HEK293 (cell line): ENCODE measurements at regions not wholly inside any gene's neighbourhood (a gene's known extent, or its start where the extent isn't known, plus 50 kb on each side); places are given as distances from the start of the nearest gene placed in this dataset.

Experiments
- CTCF ChIA-PET: fragments of 350-600 bp; formaldehyde crosslinking; extraction: SDS; loops from one replicate; lab custom pipeline; 2021; ENCODE audit warnings: antibody characterized with exemption; lab: Yijun Ruan, JAX
- POLR2A ChIA-PET: fragments of 300-600 bp; formaldehyde crosslinking; extraction: SDS; loops from one replicate; lab custom pipeline; 2020; ENCODE audit warnings: antibody characterized with exemption, inconsistent platforms; lab: Yijun Ruan, JAX
- H3K27ac ChIP-seq: fragments of 200-500 bp; sonication (Bioruptor generic); 2 replicates; pipeline ENCODE4 v1.5.1; 2014; ENCODE audit warnings: low read depth, low read length, control low read depth, inconsistent platforms; ENCODE audit errors: extremely low read depth
- H3K36me3 ChIP-seq, 2 experiments: fragments of 200-500 bp in 1 of 2; sonication (Bioruptor generic) in 1 of 2; 1 replicate in 1 of 2; 2 replicates in 1 of 2; pipeline ENCODE4 v1.5.1; 2014 to 2017; ENCODE audit warnings: inconsistent platforms in 2 of 2, low read length in 2 of 2; ENCODE audit not compliant: control insufficient read depth in 2 of 2, insufficient read depth in 1 of 2
- H3K4me1 ChIP-seq: fragments of 200-500 bp; sonication (Bioruptor generic); 2 replicates; pipeline ENCODE4 v1.5.1; 2014; ENCODE audit warnings: mild to moderate bottlenecking, low read length, inconsistent platforms; ENCODE audit not compliant: control insufficient read depth, insufficient read depth
- H3K4me3 ChIP-seq: 2 replicates; pipeline ENCODE4 v1.5.1; 2011; ENCODE audit warnings: low read depth, mild to moderate bottlenecking, control low read depth, low read length, moderate library complexity
- H3K9me3 ChIP-seq: fragments of 200-500 bp; sonication (Bioruptor generic); 2 replicates; pipeline ENCODE4 v1.5.1; 2014; ENCODE audit warnings: low read depth, low read length, inconsistent platforms; ENCODE audit not compliant: control insufficient read depth, insufficient read depth
- HOXC10 ChIP-seq: sonication (generic); formaldehyde crosslinking; IDR thresholded peaks from 2 replicates; pipeline ENCODE4 v1.8.1; 2023; ENCODE audit warnings: mild to moderate bottlenecking, missing genetic modification reagents
- KLF16 ChIP-seq: fragments of 450-650 bp; formaldehyde crosslinking; IDR thresholded peaks from 2 replicates; pipeline ENCODE4 v1.5.1; 2017; ENCODE audit warnings: missing biosample characterization, missing genetic modification characterization
- KLF8 ChIP-seq: fragments of 450-650 bp; formaldehyde crosslinking; IDR thresholded peaks from 2 replicates; pipeline ENCODE4 v1.5.1; 2016; ENCODE audit warnings: missing biosample characterization, missing genetic modification characterization
- MEIS1 ChIP-seq: sonication (generic); formaldehyde crosslinking; IDR thresholded peaks from 2 replicates; pipeline ENCODE4 v1.8.1; 2022; ENCODE audit warnings: missing genetic modification reagents, mild to moderate bottlenecking, borderline replicate concordance
- MZF1 ChIP-seq: fragments of 450-650 bp; formaldehyde crosslinking; IDR thresholded peaks from 2 replicates; pipeline ENCODE4 v1.5.1; 2017; ENCODE audit warnings: missing biosample characterization, missing genetic modification characterization, borderline replicate concordance
- PATZ1 ChIP-seq: fragments of 450-650 bp; formaldehyde crosslinking; IDR thresholded peaks from 2 replicates; pipeline ENCODE4 v1.5.1; 2016; ENCODE audit warnings: missing biosample characterization, missing genetic modification characterization
- PRDM6 ChIP-seq: fragments of 450-650 bp; formaldehyde crosslinking; IDR thresholded peaks from 2 replicates; pipeline ENCODE4 v1.5.1; 2017; ENCODE audit warnings: missing biosample characterization, missing genetic modification characterization
- SALL2 ChIP-seq: fragments of 450-650 bp; formaldehyde crosslinking; IDR thresholded peaks from 2 replicates; pipeline ENCODE4 v1.5.0; 2017; ENCODE audit warnings: missing biosample characterization, mild to moderate bottlenecking, missing genetic modification characterization, borderline replicate concordance
- SCRT1 ChIP-seq: fragments of 450-650 bp; formaldehyde crosslinking; IDR thresholded peaks from 2 replicates; pipeline ENCODE4 v1.5.1; 2016; ENCODE audit warnings: missing biosample characterization, missing genetic modification characterization, borderline replicate concordance
- YY2 ChIP-seq: fragments of 450-650 bp; formaldehyde crosslinking; IDR thresholded peaks from 2 replicates; pipeline ENCODE4 v1.5.1; 2016; ENCODE audit warnings: missing biosample characterization, missing genetic modification characterization
- ZBTB49 ChIP-seq: fragments of 450-650 bp; formaldehyde crosslinking; IDR thresholded peaks from 2 replicates; pipeline ENCODE4 v1.5.1; 2016; ENCODE audit warnings: missing biosample characterization, missing genetic modification characterization, low read depth
- ZFHX2 ChIP-seq: fragments of 450-650 bp; formaldehyde crosslinking; conservative IDR thresholded peaks from 2 replicates; pipeline ENCODE4 v1.5.1; 2016; ENCODE audit warnings: missing biosample characterization, missing genetic modification characterization
- ZFP69B ChIP-seq: fragments of 450-650 bp; formaldehyde crosslinking; IDR thresholded peaks from 2 replicates; pipeline ENCODE4 v1.5.1; 2016; ENCODE audit warnings: missing biosample characterization, missing genetic modification characterization
- ZNF112 ChIP-seq: fragments of 450-650 bp; formaldehyde crosslinking; IDR thresholded peaks from 2 replicates; pipeline ENCODE4 v1.5.0; 2017; ENCODE audit warnings: missing biosample characterization, missing genetic modification characterization
- ZNF214 ChIP-seq: fragments of 450-650 bp; formaldehyde crosslinking; IDR thresholded peaks from 2 replicates; pipeline ENCODE4 v1.5.1; 2017; ENCODE audit warnings: missing biosample characterization, mild to moderate bottlenecking, missing genetic modification characterization, borderline replicate concordance
- ZNF311 ChIP-seq: fragments of 450-650 bp; formaldehyde crosslinking; IDR thresholded peaks from 2 replicates; pipeline ENCODE4 v1.5.1; 2017; ENCODE audit warnings: missing biosample characterization, missing genetic modification characterization, borderline replicate concordance
- ZNF354C ChIP-seq: fragments of 450-650 bp; formaldehyde crosslinking; IDR thresholded peaks from 2 replicates; pipeline ENCODE4 v1.5.1; 2016; ENCODE audit warnings: missing biosample characterization, missing genetic modification characterization, low read depth, borderline replicate concordance
- ZNF366 ChIP-seq: fragments of 450-650 bp; formaldehyde crosslinking; conservative IDR thresholded peaks from 2 replicates; pipeline ENCODE4 v1.5.1; 2016; ENCODE audit warnings: missing biosample characterization, missing genetic modification characterization
- ZNF416 ChIP-seq: fragments of 450-650 bp; formaldehyde crosslinking; IDR thresholded peaks from 2 replicates; pipeline ENCODE4 v1.5.1; 2016; ENCODE audit warnings: missing biosample characterization, missing genetic modification characterization
- ZNF473 ChIP-seq: fragments of 450-650 bp; formaldehyde crosslinking; IDR thresholded peaks from 2 replicates; pipeline ENCODE4 v1.5.1; 2017; ENCODE audit warnings: missing biosample characterization, missing genetic modification characterization
- ZNF510 ChIP-seq: fragments of 450-650 bp; formaldehyde crosslinking; IDR thresholded peaks from 2 replicates; pipeline ENCODE4 v1.5.1; 2018; ENCODE audit warnings: mild to moderate bottlenecking, missing genetic modification characterization, missing biosample characterization; ENCODE audit not compliant: insufficient replicate concordance
- ZNF549 ChIP-seq: fragments of 450-650 bp; IDR thresholded peaks from 2 replicates; pipeline ENCODE4 v1.5.1; 2018; ENCODE audit warnings: missing biosample characterization, missing genetic modification characterization, mild to moderate bottlenecking, inconsistent platforms, moderate library complexity
- ZNF571 ChIP-seq: fragments of 450-650 bp; formaldehyde crosslinking; IDR thresholded peaks from 2 replicates; pipeline ENCODE4 v1.5.0; 2017; ENCODE audit warnings: missing biosample characterization, missing genetic modification characterization
- ZNF624 ChIP-seq: fragments of 450-650 bp; formaldehyde crosslinking; IDR thresholded peaks from 2 replicates; pipeline ENCODE4 v1.5.1; 2017; ENCODE audit warnings: missing biosample characterization, missing genetic modification characterization
- ZSCAN23 ChIP-seq: fragments of 450-650 bp; formaldehyde crosslinking; IDR thresholded peaks from 2 replicates; pipeline ENCODE4 v1.5.1; 2016; ENCODE audit warnings: missing biosample characterization, missing genetic modification characterization
- TF ChIP-seq, protein P1 (sequence below): fragments of 450-650 bp; formaldehyde crosslinking; IDR thresholded peaks from 2 replicates; pipeline ENCODE4 v1.5.0; 2017; ENCODE audit warnings: missing biosample characterization, missing genetic modification characterization, borderline replicate concordance
- TF ChIP-seq, protein P2 (sequence below): fragments of 450-650 bp; formaldehyde crosslinking; IDR thresholded peaks from 2 replicates; pipeline ENCODE4 v1.5.1; 2016; ENCODE audit warnings: missing biosample characterization, missing genetic modification characterization, low read depth

DNA sequence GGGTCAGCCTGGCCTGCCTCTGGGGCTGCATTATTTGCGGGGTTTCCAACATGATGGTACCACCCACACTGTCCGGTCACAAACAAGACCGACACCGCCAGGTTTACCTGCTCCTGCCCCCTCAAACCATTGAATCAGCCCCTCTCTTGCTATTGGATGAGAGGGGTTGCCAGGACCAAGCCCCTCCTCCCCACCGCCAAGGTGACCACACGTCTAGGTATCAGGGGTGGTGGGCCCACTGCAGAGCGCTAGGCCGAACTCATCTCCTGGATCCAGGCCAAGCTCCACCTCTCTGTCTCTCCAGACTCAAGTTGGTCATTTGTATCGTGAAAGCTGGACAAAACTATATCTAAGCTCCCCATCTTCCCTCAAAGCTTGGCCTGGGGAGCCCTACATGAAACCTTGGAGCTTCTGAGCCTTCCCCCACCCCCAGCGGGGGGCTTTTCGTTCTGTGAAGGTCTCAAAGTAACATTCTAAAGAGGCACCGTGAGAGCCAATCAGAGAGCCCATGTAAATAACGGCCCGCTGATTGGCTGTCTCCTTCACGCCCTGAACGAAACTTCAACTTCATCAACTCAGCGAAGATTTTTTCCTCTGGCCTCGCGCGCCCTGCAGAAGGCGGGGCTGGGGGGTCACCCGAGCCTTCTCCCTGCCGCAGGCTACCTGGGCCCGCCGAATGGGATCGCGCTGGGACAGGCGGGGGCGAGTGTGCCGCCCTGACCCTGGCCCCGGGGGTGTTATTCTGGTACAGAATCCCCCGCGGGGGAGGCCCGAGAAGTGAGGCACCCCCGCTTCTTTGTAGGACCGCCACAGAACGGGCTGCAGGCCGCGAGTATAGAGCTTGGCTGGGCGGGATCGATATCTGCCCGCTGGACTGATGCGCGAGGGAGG, 49.6 kb upstream of the PSD2 start:
- no peaks in the 10 kb centered on the region for H3K9me3 ChIP-seq
- peak overlapping the region; percentile 67 for H3K27ac ChIP-seq
- H3K36me3 ChIP-seq = no peaks in the 10 kb centered on the region
- ChIA-PET POLR2A (interaction anchor here (0.5 to 4.6 kb wide), 12 partner anchors 8 to 109 kb away, joined by 3 to 25 read pairs (median 4); partner anchors contain the start of gene CXXC5), CTCF (interaction anchor here (0.8 to 2.2 kb wide), 4 partner anchors 16 to 112 kb away, joined by 3 to 12 read pairs (median 4); no protein-coding TSS in a partner anchor)
- peak overlapping the region; percentile 17 for H3K4me3 ChIP-seq
- peaks cover 16% of the 10 kb centered on the region for H3K4me1 ChIP-seq
- TF ChIP-seq ZNF354C (tag by site-specific recombination) (no peak), ZFHX2 (tag by site-specific recombination) (peak; percentile 94), MZF1 (tag by site-specific recombination) (0 out of 2 replicates have a peak, but pooled peaks have one; percentile 10), ZNF112 (no peak), PRDM6 (no peak; the same call in 1 of the 2 replicates), ZFP69B (tag by site-specific recombination) (peak; percentile 99), ZBTB49 (no peak), ZNF416 (tag by site-specific recombination) (no peak), PATZ1 (tag by site-specific recombination) (peak; percentile 92), YY2 (tag by site-specific recombination) (no peak), ZNF366 (tag by site-specific recombination) (no peak), ZNF549 (tag by site-specific recombination) (no peak), KLF8 (tag by site-specific recombination) (peak; percentile 46; the same call in 1 of the 2 replicates), ZNF510 (tag by site-specific recombination) (no peak), ZNF624 (tag by site-specific recombination) (no peak), HOXC10 (CRISPR knock-in tag) (no peak), KLF16 (tag by site-specific recombination) (no peak; the same call in 1 of the 2 replicates), ZNF473 (tag by site-specific recombination) (no peak), ZSCAN23 (no peak), SALL2 (tag by site-specific recombination) (no peak), ZNF311 (no peak), MEIS1 (CRISPR knock-in tag) (no peak), ZNF214 (no peak), ZNF571 (tag by site-specific recombination) (no peak), SCRT1 (tag by site-specific recombination) (no peak)
- TF ChIP-seq, protein P1, sequence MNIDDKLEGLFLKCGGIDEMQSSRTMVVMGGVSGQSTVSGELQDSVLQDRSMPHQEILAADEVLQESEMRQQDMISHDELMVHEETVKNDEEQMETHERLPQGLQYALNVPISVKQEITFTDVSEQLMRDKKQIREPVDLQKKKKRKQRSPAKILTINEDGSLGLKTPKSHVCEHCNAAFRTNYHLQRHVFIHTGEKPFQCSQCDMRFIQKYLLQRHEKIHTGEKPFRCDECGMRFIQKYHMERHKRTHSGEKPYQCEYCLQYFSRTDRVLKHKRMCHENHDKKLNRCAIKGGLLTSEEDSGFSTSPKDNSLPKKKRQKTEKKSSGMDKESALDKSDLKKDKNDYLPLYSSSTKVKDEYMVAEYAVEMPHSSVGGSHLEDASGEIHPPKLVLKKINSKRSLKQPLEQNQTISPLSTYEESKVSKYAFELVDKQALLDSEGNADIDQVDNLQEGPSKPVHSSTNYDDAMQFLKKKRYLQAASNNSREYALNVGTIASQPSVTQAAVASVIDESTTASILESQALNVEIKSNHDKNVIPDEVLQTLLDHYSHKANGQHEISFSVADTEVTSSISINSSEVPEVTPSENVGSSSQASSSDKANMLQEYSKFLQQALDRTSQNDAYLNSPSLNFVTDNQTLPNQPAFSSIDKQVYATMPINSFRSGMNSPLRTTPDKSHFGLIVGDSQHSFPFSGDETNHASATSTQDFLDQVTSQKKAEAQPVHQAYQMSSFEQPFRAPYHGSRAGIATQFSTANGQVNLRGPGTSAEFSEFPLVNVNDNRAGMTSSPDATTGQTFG (tag by site-specific recombination) = no peak
- TF ChIP-seq, protein P2, sequence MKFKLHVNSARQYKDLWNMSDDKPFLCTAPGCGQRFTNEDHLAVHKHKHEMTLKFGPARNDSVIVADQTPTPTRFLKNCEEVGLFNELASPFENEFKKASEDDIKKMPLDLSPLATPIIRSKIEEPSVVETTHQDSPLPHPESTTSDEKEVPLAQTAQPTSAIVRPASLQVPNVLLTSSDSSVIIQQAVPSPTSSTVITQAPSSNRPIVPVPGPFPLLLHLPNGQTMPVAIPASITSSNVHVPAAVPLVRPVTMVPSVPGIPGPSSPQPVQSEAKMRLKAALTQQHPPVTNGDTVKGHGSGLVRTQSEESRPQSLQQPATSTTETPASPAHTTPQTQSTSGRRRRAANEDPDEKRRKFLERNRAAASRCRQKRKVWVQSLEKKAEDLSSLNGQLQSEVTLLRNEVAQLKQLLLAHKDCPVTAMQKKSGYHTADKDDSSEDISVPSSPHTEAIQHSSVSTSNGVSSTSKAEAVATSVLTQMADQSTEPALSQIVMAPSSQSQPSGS (tag by site-specific recombination) = no peak
